WTC11 (cell line): ENCODE measurements at regions not wholly inside any gene's neighbourhood (a gene's known extent, or its start where the extent isn't known, plus 50 kb on each side); places are given as distances from the start of the nearest gene placed in this dataset.

ENCODE experiments used
- ATAC-seq: fragments of 200-7000 bp; cut with Tn5 transposase; 2 replicates; pipeline ENCODE4 v1.10.0; 2021; ENCODE audit warnings: mild to moderate bottlenecking, moderate library complexity
- CTCF ChIA-PET: fragments of 300-600 bp; sonication (Branson Sonifier 250); formaldehyde crosslinking; loops from one replicate; lab custom pipeline; 2021; ENCODE audit warnings: antibody characterized with exemption; lab: Charles Lee
- POLR2A ChIA-PET: fragments of 350-600 bp; sonication (Branson Sonifier 250); formaldehyde crosslinking; loops from one replicate; lab custom pipeline; 2021; ENCODE audit warnings: antibody characterized with exemption; lab: Charles Lee
- DNase-seq: peaks from one replicate; pipeline ENCODE4 v3.0.0; 2021; ENCODE audit warnings: low spot score
- H3K27ac Mint-ChIP-seq: 2 replicates; pipeline ENCODE4 v1.8.0; 2021; ENCODE audit warnings: mixed read lengths
- H3K27me3 Mint-ChIP-seq: 2 replicates; pipeline ENCODE4 v1.8.0; 2021; ENCODE audit warnings: low read depth, mild to moderate bottlenecking, moderate library complexity, mixed read lengths
- H3K36me3 Mint-ChIP-seq: 2 replicates; pipeline ENCODE4 v1.8.0; 2021; ENCODE audit warnings: mixed read lengths
- H3K4me1 Mint-ChIP-seq: 2 replicates; pipeline ENCODE4 v1.8.0; 2022; ENCODE audit warnings: mixed read lengths
- H3K4me3 Mint-ChIP-seq: 2 replicates; pipeline ENCODE4 v1.8.0; 2021; ENCODE audit warnings: mild to moderate bottlenecking, moderate library complexity, mixed read lengths
- H3K9me3 Mint-ChIP-seq: 2 replicates; pipeline ENCODE4 v1.8.0; 2021; ENCODE audit warnings: mixed read lengths
- GTF2I ChIP-seq: fragments of 250-450 bp; sonication (Bioruptor Pico); conservative IDR thresholded peaks from 2 replicates; pipeline ENCODE4 v1.4.0; 2021; ENCODE audit warnings: mild to moderate bottlenecking
- SMAD4 ChIP-seq: sonication (generic); formaldehyde crosslinking; IDR thresholded peaks from 2 replicates; pipeline ENCODE4 v1.8.0; 2022; ENCODE audit warnings: mild to moderate bottlenecking, missing genetic modification reagents
- SP1 ChIP-seq: sonication (generic); formaldehyde crosslinking; conservative IDR thresholded peaks from 2 replicates; pipeline ENCODE4 v1.8.1; 2022; ENCODE audit warnings: missing genetic modification reagents
- ZNF219 ChIP-seq: sonication (generic); formaldehyde crosslinking; IDR thresholded peaks from 2 replicates; pipeline ENCODE4 v1.8.0; 2023; ENCODE audit warnings: missing genetic modification reagents, mild to moderate bottlenecking, borderline replicate concordance
- ZNF317 ChIP-seq: sonication (generic); formaldehyde crosslinking; IDR thresholded peaks from 2 replicates; pipeline ENCODE4 v1.8.1; 2023; ENCODE audit warnings: low read depth, mild to moderate bottlenecking, moderate library complexity, missing genetic modification reagents, borderline replicate concordance
- ZNF416 ChIP-seq: fragments of 250-450 bp; sonication (Bioruptor Pico); IDR thresholded peaks from 2 replicates; pipeline ENCODE4 v1.9.0; 2021; ENCODE audit warnings: mild to moderate bottlenecking, inconsistent platforms
- TF ChIP-seq, protein P1 (sequence below): sonication (generic); formaldehyde crosslinking; IDR thresholded peaks from 2 replicates; pipeline ENCODE4 v1.8.1; 2023; ENCODE audit warnings: mild to moderate bottlenecking, missing genetic modification reagents
- TF ChIP-seq, protein P2 (sequence below): sonication (generic); formaldehyde crosslinking; conservative IDR thresholded peaks from 2 replicates; pipeline ENCODE4 v1.8.1; 2023; ENCODE audit warnings: mild to moderate bottlenecking, low read depth, missing genetic modification reagents, moderate library complexity
- TF ChIP-seq, protein P3 (sequence below): sonication (generic); formaldehyde crosslinking; IDR thresholded peaks from 2 replicates; pipeline ENCODE4 v1.8.1; 2022; ENCODE audit warnings: low read depth, missing genetic modification reagents, borderline replicate concordance
- TF ChIP-seq, protein P4 (sequence below): sonication (generic); formaldehyde crosslinking; IDR thresholded peaks from 2 replicates; pipeline ENCODE4 v1.8.1; 2023; ENCODE audit warnings: mild to moderate bottlenecking, missing genetic modification reagents, moderate library complexity

DNA sequence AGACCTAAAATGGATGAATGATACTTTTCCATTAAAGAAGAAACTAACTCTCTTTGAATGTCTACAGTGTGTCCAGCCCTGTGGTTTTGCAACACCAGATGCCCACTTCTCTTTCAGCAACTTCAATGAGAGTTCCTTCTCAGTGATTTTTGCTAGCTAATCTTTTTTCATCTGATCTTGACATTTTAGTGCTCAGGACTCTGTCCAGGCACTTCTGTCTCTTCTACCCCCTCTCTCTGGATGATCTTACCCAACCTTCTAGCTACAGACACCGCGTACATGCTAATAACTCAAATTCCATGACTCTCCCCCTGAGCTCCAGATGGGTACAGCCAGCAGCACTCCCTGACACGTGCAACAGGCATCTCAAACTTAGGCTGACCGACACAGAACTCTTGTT is 161.1 kb upstream of the FOXN3 start:
- H3K4me1 Mint-ChIP-seq: peaks cover 57% of the 10 kb centered on the region
- H3K4me3 Mint-ChIP-seq: no peak overlapping the region
- POLR2A ChIA-PET: interaction anchor here (1.2 kb wide), 1 partner anchor 8 kb away, joined by 3 read pairs; no protein-coding TSS in a partner anchor
- CTCF ChIA-PET: interaction anchor here (1.1 to 1.3 kb wide), 2 partner anchors 35 to 361 kb away, joined by 3 to 5 read pairs; no protein-coding TSS in a partner anchor
- peak overlapping the region; percentile 79 for H3K27ac Mint-ChIP-seq
- TF ChIP-seq, protein P1, sequence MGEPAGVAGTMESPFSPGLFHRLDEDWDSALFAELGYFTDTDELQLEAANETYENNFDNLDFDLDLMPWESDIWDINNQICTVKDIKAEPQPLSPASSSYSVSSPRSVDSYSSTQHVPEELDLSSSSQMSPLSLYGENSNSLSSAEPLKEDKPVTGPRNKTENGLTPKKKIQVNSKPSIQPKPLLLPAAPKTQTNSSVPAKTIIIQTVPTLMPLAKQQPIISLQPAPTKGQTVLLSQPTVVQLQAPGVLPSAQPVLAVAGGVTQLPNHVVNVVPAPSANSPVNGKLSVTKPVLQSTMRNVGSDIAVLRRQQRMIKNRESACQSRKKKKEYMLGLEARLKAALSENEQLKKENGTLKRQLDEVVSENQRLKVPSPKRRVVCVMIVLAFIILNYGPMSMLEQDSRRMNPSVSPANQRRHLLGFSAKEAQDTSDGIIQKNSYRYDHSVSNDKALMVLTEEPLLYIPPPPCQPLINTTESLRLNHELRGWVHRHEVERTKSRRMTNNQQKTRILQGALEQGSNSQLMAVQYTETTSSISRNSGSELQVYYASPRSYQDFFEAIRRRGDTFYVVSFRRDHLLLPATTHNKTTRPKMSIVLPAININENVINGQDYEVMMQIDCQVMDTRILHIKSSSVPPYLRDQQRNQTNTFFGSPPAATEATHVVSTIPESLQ (CRISPR knock-in tag): no peak
- TF ChIP-seq ZNF219 (no peak), ZNF317 (CRISPR knock-in tag) (no peak), SMAD4 (CRISPR knock-in tag) (no peak)
- TF ChIP-seq, protein P2, sequence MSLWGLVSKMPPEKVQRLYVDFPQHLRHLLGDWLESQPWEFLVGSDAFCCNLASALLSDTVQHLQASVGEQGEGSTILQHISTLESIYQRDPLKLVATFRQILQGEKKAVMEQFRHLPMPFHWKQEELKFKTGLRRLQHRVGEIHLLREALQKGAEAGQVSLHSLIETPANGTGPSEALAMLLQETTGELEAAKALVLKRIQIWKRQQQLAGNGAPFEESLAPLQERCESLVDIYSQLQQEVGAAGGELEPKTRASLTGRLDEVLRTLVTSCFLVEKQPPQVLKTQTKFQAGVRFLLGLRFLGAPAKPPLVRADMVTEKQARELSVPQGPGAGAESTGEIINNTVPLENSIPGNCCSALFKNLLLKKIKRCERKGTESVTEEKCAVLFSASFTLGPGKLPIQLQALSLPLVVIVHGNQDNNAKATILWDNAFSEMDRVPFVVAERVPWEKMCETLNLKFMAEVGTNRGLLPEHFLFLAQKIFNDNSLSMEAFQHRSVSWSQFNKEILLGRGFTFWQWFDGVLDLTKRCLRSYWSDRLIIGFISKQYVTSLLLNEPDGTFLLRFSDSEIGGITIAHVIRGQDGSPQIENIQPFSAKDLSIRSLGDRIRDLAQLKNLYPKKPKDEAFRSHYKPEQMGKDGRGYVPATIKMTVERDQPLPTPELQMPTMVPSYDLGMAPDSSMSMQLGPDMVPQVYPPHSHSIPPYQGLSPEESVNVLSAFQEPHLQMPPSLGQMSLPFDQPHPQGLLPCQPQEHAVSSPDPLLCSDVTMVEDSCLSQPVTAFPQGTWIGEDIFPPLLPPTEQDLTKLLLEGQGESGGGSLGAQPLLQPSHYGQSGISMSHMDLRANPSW (CRISPR knock-in tag): no peak
- TF ChIP-seq, protein P3, sequence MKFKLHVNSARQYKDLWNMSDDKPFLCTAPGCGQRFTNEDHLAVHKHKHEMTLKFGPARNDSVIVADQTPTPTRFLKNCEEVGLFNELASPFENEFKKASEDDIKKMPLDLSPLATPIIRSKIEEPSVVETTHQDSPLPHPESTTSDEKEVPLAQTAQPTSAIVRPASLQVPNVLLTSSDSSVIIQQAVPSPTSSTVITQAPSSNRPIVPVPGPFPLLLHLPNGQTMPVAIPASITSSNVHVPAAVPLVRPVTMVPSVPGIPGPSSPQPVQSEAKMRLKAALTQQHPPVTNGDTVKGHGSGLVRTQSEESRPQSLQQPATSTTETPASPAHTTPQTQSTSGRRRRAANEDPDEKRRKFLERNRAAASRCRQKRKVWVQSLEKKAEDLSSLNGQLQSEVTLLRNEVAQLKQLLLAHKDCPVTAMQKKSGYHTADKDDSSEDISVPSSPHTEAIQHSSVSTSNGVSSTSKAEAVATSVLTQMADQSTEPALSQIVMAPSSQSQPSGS: no peak
- DNase-seq (no peak), ATAC-seq (no peak)
- H3K27me3 Mint-ChIP-seq: no peaks in the 10 kb centered on the region
- no peaks in the 10 kb centered on the region for H3K9me3 Mint-ChIP-seq
- H3K36me3 Mint-ChIP-seq: peaks cover 20% of the 10 kb centered on the region

DNA sequence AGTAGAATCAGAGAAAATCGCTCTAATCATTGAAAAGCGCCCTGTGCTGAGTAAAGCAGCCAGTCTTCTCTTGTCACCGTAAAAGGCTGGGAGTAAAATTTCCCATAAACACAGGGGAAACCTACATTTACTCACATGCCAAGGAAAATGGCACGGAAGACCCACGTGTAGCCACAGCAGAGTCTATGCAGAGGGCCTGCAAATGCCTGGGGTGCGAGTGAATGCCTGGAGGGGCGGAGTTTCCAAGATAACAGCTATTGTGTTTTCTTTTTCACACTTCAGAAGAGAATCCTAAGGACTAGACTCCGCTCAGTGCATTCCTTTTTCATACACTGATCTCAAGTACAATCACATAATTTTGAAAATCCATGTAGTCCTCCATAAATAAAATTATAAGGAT is 159.9 kb upstream of the FOXN3 start:
- no peak for DNase-seq
- TF ChIP-seq, protein P4, sequence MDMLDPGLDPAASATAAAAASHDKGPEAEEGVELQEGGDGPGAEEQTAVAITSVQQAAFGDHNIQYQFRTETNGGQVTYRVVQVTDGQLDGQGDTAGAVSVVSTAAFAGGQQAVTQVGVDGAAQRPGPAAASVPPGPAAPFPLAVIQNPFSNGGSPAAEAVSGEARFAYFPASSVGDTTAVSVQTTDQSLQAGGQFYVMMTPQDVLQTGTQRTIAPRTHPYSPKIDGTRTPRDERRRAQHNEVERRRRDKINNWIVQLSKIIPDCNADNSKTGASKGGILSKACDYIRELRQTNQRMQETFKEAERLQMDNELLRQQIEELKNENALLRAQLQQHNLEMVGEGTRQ: no peak
- no peak for TF ChIP-seq GTF2I (CRISPR knock-in tag)
- TF ChIP-seq SP1 (CRISPR knock-in tag): 0 out of 2 replicates have a peak, but pooled peaks have one; percentile 5
- TF ChIP-seq, all 79 proteins: peak for 1
- peak overlapping the region; percentile 58 for H3K4me3 Mint-ChIP-seq
- ChIA-PET CTCF (interaction anchor here (0.9 to 1.0 kb wide), 3 partner anchors 54 to 536 kb away, joined by 3 read pairs; no protein-coding TSS in a partner anchor), POLR2A (interaction anchor here (0.7 to 1.2 kb wide), 3 partner anchors 9 to 531 kb away, joined by 3 read pairs; no protein-coding TSS in a partner anchor)
- peaks cover 66% of the 10 kb centered on the region for H3K4me1 Mint-ChIP-seq
- no peaks in the 10 kb centered on the region for H3K27me3 Mint-ChIP-seq
- ATAC-seq: peak; percentile 82
- H3K9me3 Mint-ChIP-seq: no peaks in the 10 kb centered on the region
- peak overlapping the region; percentile 92 for H3K27ac Mint-ChIP-seq
- peaks cover 17% of the 10 kb centered on the region for H3K36me3 Mint-ChIP-seq

DNA sequence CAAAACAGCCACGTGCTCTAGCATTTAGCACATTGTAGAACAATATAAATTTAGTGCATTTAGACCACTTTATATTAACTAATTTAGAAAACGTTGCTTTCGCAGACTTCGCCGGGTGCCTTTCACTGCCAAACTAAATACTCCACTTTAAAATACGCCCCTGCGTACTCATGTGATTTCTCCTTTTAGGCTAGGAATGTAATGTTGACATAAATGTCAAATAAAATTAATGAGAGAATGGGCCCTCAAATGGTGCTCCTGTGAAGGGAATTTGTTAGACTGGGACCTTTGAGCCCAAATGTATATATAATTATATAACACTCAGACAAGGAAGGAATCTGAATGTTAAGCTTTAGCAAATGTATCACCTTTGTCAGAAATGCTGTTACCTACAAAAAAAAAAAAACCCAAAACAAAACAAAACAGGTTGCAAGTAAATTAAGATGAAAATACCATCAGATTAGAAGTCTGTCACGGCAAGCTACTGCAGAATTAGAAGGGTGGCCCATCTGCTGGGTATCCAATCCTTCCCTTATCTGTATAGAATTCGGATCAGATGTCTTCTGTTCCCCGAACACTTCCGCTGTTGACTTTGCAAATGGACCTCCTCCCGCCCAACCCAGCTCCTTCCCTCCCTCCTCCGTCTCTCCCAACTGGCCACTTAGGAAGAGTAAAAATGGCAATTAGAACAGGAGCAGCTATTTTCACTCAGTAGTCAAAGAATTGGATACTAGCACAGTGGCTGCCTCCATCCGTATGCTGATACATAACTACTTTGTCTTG is 159.3 kb upstream of the FOXN3 start:
- Mint-ChIP-seq H3K9me3 (no peaks in the 10 kb centered on the region), H3K4me3 (peak overlapping the region; percentile 58), H3K36me3 (peaks cover 11% of the 10 kb centered on the region), H3K27ac (peak overlapping the region; percentile 92), H3K27me3 (no peaks in the 10 kb centered on the region), H3K4me1 (peaks cover 66% of the 10 kb centered on the region)
- DNase-seq: peak; percentile 34
- ChIA-PET CTCF (interaction anchor here (0.9 kb wide), 2 partner anchors 54 to 535 kb away, joined by 3 read pairs; no protein-coding TSS in a partner anchor), POLR2A (interaction anchor here (0.7 to 1.0 kb wide), 2 partner anchors 330 to 531 kb away, joined by 3 read pairs; no protein-coding TSS in a partner anchor)
- peak; percentile 84 for ATAC-seq
- TF ChIP-seq ZNF317 (CRISPR knock-in tag) (peak; percentile 70; the same call in 1 of the 2 replicates), ZNF416 (no peak)
